ENCODE measurements at regions not wholly inside any gene's neighbourhood (a gene's known extent, or its start where the extent isn't known, plus 50 kb on each side); places are given as distances from the start of the nearest gene placed in this dataset.

GRCh38 chr15:31238906-31239305 lies 87.7 kb upstream of the KLF13 start:
- TF ChIP-seq ZBTB20 (tag by site-specific recombination; IDR thresholded peaks at IDR 0.05), result no peak
- no peak for TF ChIP-seq YY1 (tag by site-specific recombination; IDR thresholded peaks at IDR 0.05)
- no peak for TF ChIP-seq ZNF639 (tag by site-specific recombination; IDR thresholded peaks at IDR 0.05)
- TF ChIP-seq, protein P1, sequence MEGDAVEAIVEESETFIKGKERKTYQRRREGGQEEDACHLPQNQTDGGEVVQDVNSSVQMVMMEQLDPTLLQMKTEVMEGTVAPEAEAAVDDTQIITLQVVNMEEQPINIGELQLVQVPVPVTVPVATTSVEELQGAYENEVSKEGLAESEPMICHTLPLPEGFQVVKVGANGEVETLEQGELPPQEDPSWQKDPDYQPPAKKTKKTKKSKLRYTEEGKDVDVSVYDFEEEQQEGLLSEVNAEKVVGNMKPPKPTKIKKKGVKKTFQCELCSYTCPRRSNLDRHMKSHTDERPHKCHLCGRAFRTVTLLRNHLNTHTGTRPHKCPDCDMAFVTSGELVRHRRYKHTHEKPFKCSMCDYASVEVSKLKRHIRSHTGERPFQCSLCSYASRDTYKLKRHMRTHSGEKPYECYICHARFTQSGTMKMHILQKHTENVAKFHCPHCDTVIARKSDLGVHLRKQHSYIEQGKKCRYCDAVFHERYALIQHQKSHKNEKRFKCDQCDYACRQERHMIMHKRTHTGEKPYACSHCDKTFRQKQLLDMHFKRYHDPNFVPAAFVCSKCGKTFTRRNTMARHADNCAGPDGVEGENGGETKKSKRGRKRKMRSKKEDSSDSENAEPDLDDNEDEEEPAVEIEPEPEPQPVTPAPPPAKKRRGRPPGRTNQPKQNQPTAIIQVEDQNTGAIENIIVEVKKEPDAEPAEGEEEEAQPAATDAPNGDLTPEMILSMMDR (tag by site-specific recombination; IDR thresholded peaks at IDR 0.05), result no peak
- TF ChIP-seq ZBTB1 (tag by site-specific recombination; IDR thresholded peaks at IDR 0.05), result no peak
- no peak for TF ChIP-seq ZNF211 (tag by site-specific recombination; IDR thresholded peaks at IDR 0.05; ENCODE audit: low read depth)
- TF ChIP-seq ZNF335 (tag by site-specific recombination; conservative IDR thresholded peaks at IDR 0.05), result no peak
- TF ChIP-seq, protein P2, sequence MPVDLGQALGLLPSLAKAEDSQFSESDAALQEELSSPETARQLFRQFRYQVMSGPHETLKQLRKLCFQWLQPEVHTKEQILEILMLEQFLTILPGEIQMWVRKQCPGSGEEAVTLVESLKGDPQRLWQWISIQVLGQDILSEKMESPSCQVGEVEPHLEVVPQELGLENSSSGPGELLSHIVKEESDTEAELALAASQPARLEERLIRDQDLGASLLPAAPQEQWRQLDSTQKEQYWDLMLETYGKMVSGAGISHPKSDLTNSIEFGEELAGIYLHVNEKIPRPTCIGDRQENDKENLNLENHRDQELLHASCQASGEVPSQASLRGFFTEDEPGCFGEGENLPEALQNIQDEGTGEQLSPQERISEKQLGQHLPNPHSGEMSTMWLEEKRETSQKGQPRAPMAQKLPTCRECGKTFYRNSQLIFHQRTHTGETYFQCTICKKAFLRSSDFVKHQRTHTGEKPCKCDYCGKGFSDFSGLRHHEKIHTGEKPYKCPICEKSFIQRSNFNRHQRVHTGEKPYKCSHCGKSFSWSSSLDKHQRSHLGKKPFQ (tag by site-specific recombination; IDR thresholded peaks at IDR 0.05), result no peak
- TF ChIP-seq, protein P3, sequence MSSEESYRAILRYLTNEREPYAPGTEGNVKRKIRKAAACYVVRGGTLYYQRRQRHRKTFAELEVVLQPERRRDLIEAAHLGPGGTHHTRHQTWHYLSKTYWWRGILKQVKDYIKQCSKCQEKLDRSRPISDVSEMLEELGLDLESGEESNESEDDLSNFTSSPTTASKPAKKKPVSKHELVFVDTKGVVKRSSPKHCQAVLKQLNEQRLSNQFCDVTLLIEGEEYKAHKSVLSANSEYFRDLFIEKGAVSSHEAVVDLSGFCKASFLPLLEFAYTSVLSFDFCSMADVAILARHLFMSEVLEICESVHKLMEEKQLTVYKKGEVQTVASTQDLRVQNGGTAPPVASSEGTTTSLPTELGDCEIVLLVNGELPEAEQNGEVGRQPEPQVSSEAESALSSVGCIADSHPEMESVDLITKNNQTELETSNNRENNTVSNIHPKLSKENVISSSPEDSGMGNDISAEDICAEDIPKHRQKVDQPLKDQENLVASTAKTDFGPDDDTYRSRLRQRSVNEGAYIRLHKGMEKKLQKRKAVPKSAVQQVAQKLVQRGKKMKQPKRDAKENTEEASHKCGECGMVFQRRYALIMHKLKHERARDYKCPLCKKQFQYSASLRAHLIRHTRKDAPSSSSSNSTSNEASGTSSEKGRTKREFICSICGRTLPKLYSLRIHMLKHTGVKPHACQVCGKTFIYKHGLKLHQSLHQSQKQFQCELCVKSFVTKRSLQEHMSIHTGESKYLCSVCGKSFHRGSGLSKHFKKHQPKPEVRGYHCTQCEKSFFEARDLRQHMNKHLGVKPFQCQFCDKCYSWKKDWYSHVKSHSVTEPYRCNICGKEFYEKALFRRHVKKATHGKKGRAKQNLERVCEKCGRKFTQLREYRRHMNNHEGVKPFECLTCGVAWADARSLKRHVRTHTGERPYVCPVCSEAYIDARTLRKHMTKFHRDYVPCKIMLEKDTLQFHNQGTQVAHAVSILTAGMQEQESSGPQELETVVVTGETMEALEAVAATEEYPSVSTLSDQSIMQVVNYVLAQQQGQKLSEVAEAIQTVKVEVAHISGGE (tag by site-specific recombination; conservative IDR thresholded peaks at IDR 0.05; ENCODE audit: low read depth), result no peak
- no peak for TF ChIP-seq ZNF112 (tag by site-specific recombination; IDR thresholded peaks at IDR 0.05)
- TF ChIP-seq ZFP37 (tag by site-specific recombination; IDR thresholded peaks at IDR 0.05), result no peak
- no peak for TF ChIP-seq KLF1 (tag by site-specific recombination; IDR thresholded peaks at IDR 0.05)
